Right atrium auricular region (tissue), 2 donors: ENCODE measurements at regions not wholly inside any gene's neighbourhood (a gene's known extent, or its start where the extent isn't known, plus 50 kb on each side); places are given as distances from the start of the nearest gene placed in this dataset.

Experiments used
- DNase-seq: peaks from one replicate; pipeline ENCODE4 v3.0.0-alpha.2; 2019; ENCODE audit warnings: low spot score
- H3K27ac ChIP-seq, 2 donors: fragments of 200-600 bp; sonication (generic); 1 replicate in 1 of 2; 2 replicates in 1 of 2; pipeline ENCODE4 v1.5.1; 2016 to 2019
- H3K27me3 ChIP-seq, 2 donors: fragments of 200-600 bp; sonication (generic); one replicate each; pipeline versions ENCODE4 v1.5.1 to v1.6.0; 2017 to 2019
- H3K36me3 ChIP-seq: fragments of 200-600 bp; sonication (generic); one replicate; pipeline ENCODE4 v1.5.1; 2016
- H3K4me1 ChIP-seq, 2 donors: fragments of 200-600 bp; sonication (generic); one replicate each; pipeline versions ENCODE4 v1.5.1 to v1.6.0; 2017 to 2019
- H3K4me3 ChIP-seq, 2 donors: fragments of 200-600 bp; sonication (generic); 1 replicate in 1 of 2; 2 replicates in 1 of 2; pipeline ENCODE4 v1.5.1; 2017 to 2019; ENCODE audit warnings: mild to moderate bottlenecking in 1 of 2, moderate library complexity in 1 of 2
- H3K9me3 ChIP-seq, 2 donors: fragments of 200-600 bp; sonication (generic); one replicate each; pipeline ENCODE4 v1.5.1; 2019
- CTCF ChIP-seq, 2 donors: fragments of 200-600 bp; sonication (generic); IDR thresholded peaks; one replicate each; pipeline ENCODE4 v1.5.1; 2019; ENCODE audit warnings: antibody characterized with exemption in 2 of 2

GRCh38 chr12:124225730-124226129 lies 69.2 kb upstream of the RFLNA start:
- H3K4me1 ChIP-seq, result no peaks in the 10 kb centered on the region
- H3K36me3 ChIP-seq, result no peaks in the 10 kb centered on the region
- peaks cover 0 to 10% of the 10 kb centered on the region in 2 donors for H3K9me3 ChIP-seq
- no peak for TF ChIP-seq CTCF (IDR thresholded peaks at IDR 0.05)
- H3K27ac ChIP-seq, result no peak overlapping the region
- no peaks in the 10 kb centered on the region for H3K27me3 ChIP-seq
- H3K4me3 ChIP-seq, result no peak overlapping the region
- no peak for DNase-seq

GRCh38 chr12:124227951-124228711 lies 66.8 kb upstream of the RFLNA start:
- no peak for TF ChIP-seq CTCF (IDR thresholded peaks at IDR 0.05)
- H3K27ac ChIP-seq, result no peak overlapping the region
- no peak for DNase-seq
- H3K4me3 ChIP-seq, result no peak overlapping the region
- H3K4me1 ChIP-seq, result no peaks in the 10 kb centered on the region
- peaks cover 0 to 20% of the 10 kb centered on the region in 2 donors for H3K9me3 ChIP-seq
- no peaks in the 10 kb centered on the region for H3K36me3 ChIP-seq
- no peaks in the 10 kb centered on the region for H3K27me3 ChIP-seq

GRCh38 chr12:124229520-124229919 lies 65.4 kb upstream of the RFLNA start:
- TF ChIP-seq CTCF (IDR thresholded peaks at IDR 0.05), result no peak
- no peak overlapping the region for H3K4me3 ChIP-seq
- DNase-seq, result no peak
- no peak overlapping the region for H3K27ac ChIP-seq
- no peaks in the 10 kb centered on the region for H3K4me1 ChIP-seq
- no peaks in the 10 kb centered on the region for H3K36me3 ChIP-seq
- H3K27me3 ChIP-seq, result no peaks in the 10 kb centered on the region
- peaks cover 0 to 20% of the 10 kb centered on the region in 2 donors for H3K9me3 ChIP-seq

GRCh38 chr12:124230117-124230757 lies 64.7 kb upstream of the RFLNA start:
- Histone ChIP-seq H3K4me1 (no peaks in the 10 kb centered on the region), H3K36me3 (no peaks in the 10 kb centered on the region), H3K27me3 (no peaks in the 10 kb centered on the region), H3K27ac (no peak overlapping the region), H3K4me3 (no peak overlapping the region), H3K9me3 (peaks cover 0 to 20% of the 10 kb centered on the region in 2 donors)
- no peak for TF ChIP-seq CTCF (IDR thresholded peaks at IDR 0.05)
- DNase-seq, result no peak

- Histone ChIP-seq H3K27me3 (no peaks in the 10 kb centered on the region), H3K36me3 (no peaks in the 10 kb centered on the region), H3K27ac (no peak overlapping the region), H3K9me3 (peaks cover 0 to 20% of the 10 kb centered on the region in 2 donors), H3K4me1 (no peaks in the 10 kb centered on the region), H3K4me3 (no peak overlapping the region)
- no peak for DNase-seq
- TF ChIP-seq CTCF (IDR thresholded peaks at IDR 0.05), result no peak
These were observed 64.1 kb upstream of the RFLNA start for GRCh38 chr12:124230789-124231188.
